Upper lobe of right lung (tissue), 1 donor: ENCODE measurements at regions not wholly inside any gene's neighbourhood (a gene's known extent, or its start where the extent isn't known, plus 50 kb on each side); places are given as distances from the start of the nearest gene placed in this dataset.
A peak's percentile ranks its signal among the peaks of the same experiment; 100 is the strongest.

ENCODE experiments used
- ATAC-seq: fragments of 200-7000 bp; cut with Tn5 transposase; one replicate; pipeline ENCODE4 v1.9.1; 2020; ENCODE audit warnings: mild to moderate bottlenecking, moderate library complexity
- DNase-seq: peaks from one replicate; pipeline ENCODE4 v3.0.0-alpha.2; 2020
- H3K27ac ChIP-seq: fragments of 200-600 bp; one replicate; pipeline ENCODE4 v1.8.0; 2022
- H3K27me3 ChIP-seq: fragments of 200-600 bp; one replicate; pipeline ENCODE4 v1.8.0; 2022; ENCODE audit warnings: mild to moderate bottlenecking
- H3K36me3 ChIP-seq: fragments of 200-600 bp; one replicate; pipeline ENCODE4 v1.8.0; 2022
- H3K4me1 ChIP-seq: fragments of 200-600 bp; one replicate; pipeline ENCODE4 v1.8.0; 2022
- H3K4me3 ChIP-seq: fragments of 200-600 bp; one replicate; pipeline ENCODE4 v1.8.0; 2022; ENCODE audit warnings: mild to moderate bottlenecking
- H3K9me3 ChIP-seq: fragments of 200-600 bp; one replicate; pipeline ENCODE4 v1.8.0; 2022
- CTCF ChIP-seq: fragments of 200-600 bp; IDR thresholded peaks from one replicate; pipeline ENCODE4 v1.8.0; 2022; ENCODE audit warnings: antibody characterized with exemption
- intact Hi-C: fragments of 100-400 bp; cut with DNase I; formaldehyde crosslinking; loops from one replicate; pipeline ENCODE4 v1.11.0; 2022
- donor health status: DM: no; HTN: yes; CAD: no; lungs with severe emphysema.

GRCh38 chr7:84379446-84379845 is 184.9 kb upstream of the SEMA3A start:
- H3K9me3 ChIP-seq: no peaks in the 10 kb centered on the region
- H3K4me3 ChIP-seq: no peak overlapping the region
- no peak overlapping the region for H3K27ac ChIP-seq
- DNase-seq: no peak
- intact Hi-C loops: no loop called here
- H3K4me1 ChIP-seq: no peaks in the 10 kb centered on the region
- H3K36me3 ChIP-seq: no peaks in the 10 kb centered on the region
- no peak for ATAC-seq
- no peak for TF ChIP-seq CTCF
- no peaks in the 10 kb centered on the region for H3K27me3 ChIP-seq

GRCh38 chr7:84372712-84373111 is 178.1 kb upstream of the SEMA3A start:
- ATAC-seq: peak; percentile 49
- no peak for TF ChIP-seq CTCF
- Histone ChIP-seq H3K4me3 (no peak overlapping the region), H3K9me3 (no peaks in the 10 kb centered on the region), H3K27me3 (no peaks in the 10 kb centered on the region), H3K27ac (no peak overlapping the region), H3K4me1 (no peaks in the 10 kb centered on the region), H3K36me3 (no peaks in the 10 kb centered on the region)
- DNase-seq: no peak
- intact Hi-C loops: no loop called here

GRCh38 chr7:84372155-84372621 is 177.6 kb upstream of the SEMA3A start:
- intact Hi-C loops: no loop called here
- ATAC-seq (no peak), DNase-seq (no peak)
- H3K27me3 ChIP-seq: no peaks in the 10 kb centered on the region
- no peak for TF ChIP-seq CTCF
- H3K9me3 ChIP-seq: no peaks in the 10 kb centered on the region
- H3K4me1 ChIP-seq: no peaks in the 10 kb centered on the region
- no peak overlapping the region for H3K4me3 ChIP-seq
- no peak overlapping the region for H3K27ac ChIP-seq
- H3K36me3 ChIP-seq: no peaks in the 10 kb centered on the region

GRCh38 chr7:84370114-84370513 is 175.5 kb upstream of the SEMA3A start:
- no peak overlapping the region for H3K4me3 ChIP-seq
- H3K4me1 ChIP-seq: no peaks in the 10 kb centered on the region
- no peaks in the 10 kb centered on the region for H3K36me3 ChIP-seq
- DNase-seq: no peak
- intact Hi-C loops: no loop called here
- ATAC-seq: no peak
- no peak overlapping the region for H3K27ac ChIP-seq
- no peaks in the 10 kb centered on the region for H3K9me3 ChIP-seq
- H3K27me3 ChIP-seq: no peaks in the 10 kb centered on the region
- TF ChIP-seq CTCF: no peak

- no peak for TF ChIP-seq CTCF
- Histone ChIP-seq H3K27me3 (no peaks in the 10 kb centered on the region), H3K36me3 (no peaks in the 10 kb centered on the region), H3K4me3 (no peak overlapping the region), H3K4me1 (no peaks in the 10 kb centered on the region), H3K27ac (no peak overlapping the region), H3K9me3 (no peaks in the 10 kb centered on the region)
- no peak for ATAC-seq
- intact Hi-C loops: no loop called here
- DNase-seq: no peak
Measured at GRCh38 chr7:84368122-84368521, 173.5 kb upstream of the SEMA3A start.

- DNase-seq (no peak), ATAC-seq (no peak)
- no peaks in the 10 kb centered on the region for H3K27me3 ChIP-seq
- H3K9me3 ChIP-seq: no peaks in the 10 kb centered on the region
- intact Hi-C loops: no loop called here
- TF ChIP-seq CTCF: no peak
- no peaks in the 10 kb centered on the region for H3K4me1 ChIP-seq
- no peak overlapping the region for H3K4me3 ChIP-seq
- H3K36me3 ChIP-seq: no peaks in the 10 kb centered on the region
- no peak overlapping the region for H3K27ac ChIP-seq
Measured at GRCh38 chr7:84364708-84365107, 170.1 kb upstream of the SEMA3A start.
